ENCODE measurements at regions not wholly inside any gene's neighbourhood (a gene's known extent, or its start where the extent isn't known, plus 50 kb on each side); places are given as distances from the start of the nearest gene placed in this dataset.

GRCh38 chr2:139034064-139034463 lies 253.9 kb upstream of the NXPH2 start:
- DNase-seq (ENCODE audit: low read depth): no peak

- peak; percentile 67 for DNase-seq (ENCODE audit: low read depth)
These were observed 253.1 kb upstream of the NXPH2 start for GRCh38 chr2:139033300-139033699.

DNA sequence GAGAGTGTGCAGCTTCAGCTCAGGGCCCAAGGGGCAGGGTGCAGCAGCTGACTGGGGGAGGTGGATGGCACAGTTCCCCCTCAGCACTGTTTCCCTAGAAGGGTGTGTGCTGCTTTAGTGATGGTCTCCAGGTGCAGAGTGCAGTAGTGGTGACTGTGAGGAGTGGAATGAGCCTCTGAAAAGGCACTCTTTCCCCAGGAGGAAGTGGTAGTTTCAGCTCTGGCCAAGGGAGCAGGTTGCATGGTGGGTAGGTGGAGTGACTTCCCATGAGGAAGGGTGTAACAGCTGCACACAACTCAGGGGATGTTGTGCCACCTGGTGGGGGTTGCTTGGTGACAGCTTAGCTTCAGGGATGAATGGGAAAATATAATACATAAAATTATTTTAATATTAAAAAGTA lies 251.5 kb upstream of the NXPH2 start:
- DNase-seq (ENCODE audit: low read depth): peak; percentile 4

DNA sequence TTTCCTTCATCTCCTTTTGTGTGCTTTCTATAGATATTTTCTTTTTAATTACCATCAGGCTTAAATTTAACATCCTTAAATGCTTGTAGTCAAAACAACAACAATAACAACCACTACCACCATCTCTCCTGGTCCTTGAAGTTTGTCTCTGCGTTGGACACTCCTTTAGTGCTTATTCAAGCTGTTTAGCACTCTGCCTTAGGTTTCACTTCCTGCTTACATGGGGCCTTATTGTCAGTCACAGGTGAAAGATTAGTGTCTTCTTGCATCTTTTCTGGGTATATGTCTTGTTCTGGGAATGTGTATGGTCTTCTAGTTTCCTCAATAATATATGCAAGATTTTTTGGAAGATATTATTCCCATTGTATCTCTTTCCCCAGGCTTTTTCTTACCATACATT lies 240.1 kb upstream of the NXPH2 start:
- no peak for DNase-seq (ENCODE audit: low read depth)

GRCh38 chr2:139018252-139018651 lies 238.1 kb upstream of the NXPH2 start:
- no peak for DNase-seq (ENCODE audit: low read depth)

DNA sequence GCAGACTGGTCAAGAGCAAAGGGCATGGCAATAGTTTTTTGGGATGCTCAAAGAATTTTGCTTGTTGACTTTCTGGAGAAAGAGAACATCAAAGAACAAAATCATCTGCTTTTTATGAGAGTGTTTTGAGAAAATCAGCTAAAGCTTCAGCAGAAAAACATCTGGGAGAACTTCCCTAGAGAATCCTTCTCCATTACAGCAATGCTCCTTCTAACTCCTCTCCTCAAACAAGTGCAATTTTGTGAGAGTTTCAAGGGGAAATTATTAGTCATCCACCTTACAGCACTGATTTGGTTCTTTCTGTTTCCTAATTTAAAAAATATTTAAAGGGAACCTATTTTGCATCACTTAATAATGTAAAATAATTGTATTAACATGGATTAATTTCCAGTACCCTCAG lies 226.9 kb upstream of the NXPH2 start:
- no peak for DNase-seq (ENCODE audit: low read depth)

DNA sequence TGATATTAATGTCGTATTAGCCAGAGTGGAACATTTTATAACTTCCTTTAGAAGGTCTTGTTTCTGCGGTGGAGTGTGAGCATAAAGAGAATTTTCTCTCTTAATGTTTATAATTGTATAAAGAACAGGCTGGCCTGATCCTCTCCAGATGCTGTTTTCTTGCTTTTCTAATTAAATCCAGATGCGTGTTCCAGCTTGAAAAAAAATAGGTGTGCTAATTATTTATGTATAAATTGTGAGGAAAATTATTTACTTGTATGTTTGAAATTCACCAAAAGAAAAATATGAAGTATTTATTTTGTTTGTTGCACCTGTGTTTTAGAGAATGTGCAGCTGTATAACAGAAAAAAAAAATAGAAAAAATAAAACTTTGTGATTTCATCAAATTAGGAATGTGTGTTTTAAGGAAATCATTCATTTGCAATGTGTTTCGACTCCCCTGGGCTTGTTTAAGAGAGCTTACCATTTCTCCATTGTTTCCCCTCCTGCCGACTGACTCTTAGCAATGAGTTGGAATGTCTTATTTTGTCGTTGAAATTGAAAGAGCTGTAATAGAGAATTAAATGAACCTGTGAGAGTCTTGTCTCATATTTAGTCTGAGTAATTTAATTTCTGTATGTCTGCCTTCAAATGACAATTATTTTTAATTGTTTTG lies 220.1 kb upstream of the NXPH2 start:
- DNase-seq (ENCODE audit: low read depth): no peak

GRCh38 chr2:138997856-138998517 lies 217.8 kb upstream of the NXPH2 start:
- peak; percentile 43 for DNase-seq (ENCODE audit: low read depth)

GRCh38 chr2:138997346-138997745 lies 217.2 kb upstream of the NXPH2 start:
- DNase-seq (ENCODE audit: low read depth): no peak

DNA sequence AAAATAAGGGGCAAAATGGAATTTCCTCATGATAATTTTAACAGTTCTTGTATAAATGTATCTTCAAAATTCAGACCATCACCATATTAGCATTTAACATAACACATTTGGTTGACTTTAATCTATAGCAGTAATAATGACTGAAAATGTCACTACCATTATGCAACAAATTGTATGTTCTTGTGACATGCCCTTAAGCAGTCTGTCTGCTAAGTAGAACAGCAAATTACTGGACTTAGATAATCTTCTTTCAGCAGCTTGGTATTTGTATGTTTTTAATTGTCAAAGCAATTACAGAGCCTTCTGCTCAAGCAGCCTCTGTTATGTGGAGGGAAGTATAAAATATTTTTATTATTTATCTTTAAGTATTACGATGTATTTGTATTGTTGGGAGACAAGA lies 214.3 kb upstream of the NXPH2 start:
- DNase-seq (ENCODE audit: low read depth): no peak

GRCh38 chr2:138985881-138986280 lies 205.7 kb upstream of the NXPH2 start:
- no peak for DNase-seq (ENCODE audit: low read depth)

GRCh38 chr2:138979131-138979785 lies 199.1 kb upstream of the NXPH2 start:
- no peak for DNase-seq (ENCODE audit: low read depth)

DNA sequence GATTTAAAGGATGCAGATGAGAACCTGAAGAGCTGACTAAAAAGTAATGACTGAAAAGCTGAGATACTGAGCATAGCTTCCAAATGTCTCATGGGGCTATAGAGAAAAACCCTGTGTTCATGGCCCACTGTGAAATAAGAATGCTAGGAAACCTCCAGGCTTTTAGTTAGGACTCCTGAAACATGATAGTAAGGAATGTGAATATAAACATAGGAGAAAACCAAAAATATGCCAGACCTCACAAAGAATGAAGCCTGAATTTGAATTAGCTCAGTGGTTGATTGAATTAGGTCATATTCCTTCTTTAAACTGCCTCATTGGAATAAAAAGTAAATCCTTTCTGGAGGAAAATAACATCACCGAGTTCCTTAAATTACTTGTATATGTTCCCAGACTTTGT lies 194.5 kb upstream of the NXPH2 start:
- peak; percentile 76 for DNase-seq (ENCODE audit: low read depth)

GRCh38 chr2:138964418-138964817 lies 184.2 kb upstream of the NXPH2 start:
- no peak for DNase-seq (ENCODE audit: low read depth)

DNA sequence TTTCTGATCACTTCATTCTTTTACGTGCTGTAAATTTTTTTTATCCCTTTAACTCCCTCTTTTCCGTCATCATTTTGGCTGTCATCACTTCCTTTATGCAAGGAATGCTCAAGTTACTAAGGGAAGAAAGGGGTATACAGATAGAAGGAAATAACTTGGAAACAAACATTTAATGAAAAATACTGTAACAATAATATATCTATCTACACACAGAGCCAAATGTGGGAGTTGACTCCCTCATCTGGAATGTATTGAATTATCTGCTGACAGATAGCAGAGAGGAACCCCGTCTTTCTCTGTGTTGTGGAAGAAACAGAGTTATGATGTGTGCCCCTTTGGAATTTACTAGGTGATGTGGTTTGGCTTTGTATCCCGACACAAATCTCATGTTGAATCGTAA lies 182.5 kb upstream of the NXPH2 start:
- DNase-seq (ENCODE audit: low read depth): no peak

DNA sequence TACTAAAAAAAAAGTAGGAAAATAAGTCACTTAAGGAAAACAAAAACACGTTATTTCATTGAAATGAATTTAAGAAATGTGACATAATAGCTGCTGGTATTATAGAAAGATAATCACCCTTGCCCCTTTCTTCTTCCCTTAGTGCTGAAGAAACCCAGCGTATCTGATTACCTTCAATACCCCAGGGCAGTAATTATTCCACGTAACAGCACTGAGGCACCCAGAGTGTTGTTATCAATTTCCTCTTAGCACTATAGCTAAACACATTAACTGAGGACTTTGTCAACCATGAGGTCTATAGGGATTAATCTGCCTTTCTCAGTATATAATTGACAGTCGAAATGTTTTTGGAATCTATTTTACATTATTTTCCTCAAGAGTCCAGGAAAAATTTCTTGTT lies 180.0 kb upstream of the NXPH2 start:
- no peak for DNase-seq (ENCODE audit: low read depth)

DNA sequence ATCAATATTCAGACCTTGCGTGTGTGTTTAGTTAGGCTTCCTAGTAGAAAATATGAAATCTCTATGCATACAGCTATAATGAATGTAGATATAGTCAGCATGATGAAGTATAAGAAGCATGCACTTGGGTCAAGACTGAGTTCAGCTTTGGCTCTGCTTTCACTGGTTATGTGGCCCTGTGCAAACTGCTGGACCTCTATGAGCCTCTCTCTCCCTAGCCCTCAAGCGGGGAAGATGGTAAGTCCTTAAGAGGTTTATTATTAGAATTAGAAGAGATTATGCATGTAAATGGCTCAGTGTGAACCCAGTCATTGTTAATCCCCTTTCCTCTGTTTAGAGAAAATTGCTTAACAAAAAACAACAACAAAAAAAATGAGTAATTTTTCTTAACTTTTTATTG lies 178.8 kb upstream of the NXPH2 start:
- no peak for DNase-seq (ENCODE audit: low read depth)

DNA sequence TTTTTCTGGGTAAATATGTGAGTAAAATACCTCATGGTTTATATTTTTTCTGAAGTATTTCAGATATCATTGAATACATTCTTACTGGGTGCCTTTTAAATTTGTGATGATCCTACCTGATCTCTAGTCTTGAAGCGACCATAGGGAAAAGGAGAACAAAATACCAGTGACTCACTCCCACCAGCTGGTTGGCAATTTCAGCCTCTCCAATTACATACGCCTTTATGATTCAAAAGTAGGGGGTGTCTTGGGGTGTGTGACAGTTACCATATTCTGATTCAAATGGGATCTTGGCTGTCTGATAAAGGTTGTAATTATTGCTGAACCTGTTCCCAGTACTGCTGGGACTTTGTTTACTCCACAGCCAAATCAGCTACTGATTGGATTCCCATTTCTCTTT lies 175.9 kb upstream of the NXPH2 start:
- no peak for DNase-seq (ENCODE audit: low read depth)

DNA sequence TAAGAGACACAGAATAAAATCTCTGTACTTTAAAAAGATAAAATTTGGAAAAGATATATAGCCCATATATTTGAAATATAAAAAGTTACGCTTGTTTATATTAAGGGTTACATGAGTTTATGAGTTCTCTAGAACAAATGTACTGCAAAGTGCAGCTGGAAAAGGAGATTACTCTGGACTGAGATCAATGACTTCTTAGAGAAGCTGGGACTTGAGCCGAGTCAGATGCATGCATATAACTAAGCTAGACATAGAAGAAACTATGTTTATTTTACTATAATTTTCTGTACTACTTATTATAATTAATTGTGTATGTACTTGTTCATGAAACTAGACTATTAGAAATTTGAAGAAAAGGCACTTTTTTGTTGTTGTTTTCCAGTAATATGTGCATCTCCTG lies 170.3 kb upstream of the NXPH2 start:
- no peak for DNase-seq (ENCODE audit: low read depth)

GRCh38 chr2:138949517-138949916 lies 169.3 kb upstream of the NXPH2 start:
- no peak for DNase-seq (ENCODE audit: low read depth)

- DNase-seq (ENCODE audit: low read depth): peak; percentile 97
These were observed 167.9 kb upstream of the NXPH2 start for GRCh38 chr2:138948070-138948539.

GRCh38 chr2:138943470-138943869 lies 163.3 kb upstream of the NXPH2 start:
- no peak for DNase-seq (ENCODE audit: low read depth)

DNA sequence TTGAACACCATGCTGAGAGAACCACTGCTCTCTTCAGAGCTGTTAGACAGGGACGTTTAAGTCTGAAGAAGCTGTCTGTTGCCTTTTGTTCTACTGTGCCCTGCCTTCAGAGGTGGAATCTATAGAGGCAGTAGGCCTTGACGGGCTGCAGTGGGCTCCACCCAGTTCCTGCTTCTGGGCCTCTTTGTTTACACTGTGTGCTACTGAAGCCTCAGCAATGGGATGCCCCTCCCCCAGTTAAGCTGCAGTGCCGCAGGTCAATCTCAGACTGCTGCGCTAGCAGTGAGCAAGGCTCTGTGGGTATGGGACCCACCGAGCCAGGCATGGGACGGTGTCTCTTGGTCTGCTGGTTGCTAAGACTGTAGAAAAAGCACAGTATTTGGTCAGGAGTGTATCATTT lies 162.3 kb upstream of the NXPH2 start:
- DNase-seq (ENCODE audit: low read depth): no peak

All from non-pigmented ciliary epithelial cell (primary cell).